ENCODE measurements at regions not wholly inside any gene's neighbourhood (a gene's known extent, or its start where the extent isn't known, plus 50 kb on each side); places are given as distances from the start of the nearest gene placed in this dataset.

- TF ChIP-seq CTCF (IDR thresholded peaks at IDR 0.05) (no peak), POLR2A (IDR thresholded peaks at IDR 0.05) (no peak)
These were observed 348.9 kb upstream of the NCAM1 start for GRCh38 chr11:112612250-112612849.
